OCI-LY7 (cell line): ENCODE measurements at regions not wholly inside any gene's neighbourhood (a gene's known extent, or its start where the extent isn't known, plus 50 kb on each side); places are given as distances from the start of the nearest gene placed in this dataset.

ENCODE experiments used
- BruUV-seq: library from RNA; stranded (reverse); fragments of 400-500 nt; replicated peaks from 2 replicates; lab custom pipeline; 2021; lab: Mats Ljungman, UMichigan
- CTCF ChIA-PET: fragments of 300-600 bp; sonication (Branson Sonifier 250); formaldehyde crosslinking; loops from one replicate; lab custom pipeline; 2022; ENCODE audit warnings: antibody characterized with exemption; ENCODE audit not compliant: unreplicated experiment; lab: Charles Lee
- POLR2A ChIA-PET: fragments of 300-600 bp; sonication (Branson Sonifier 250); formaldehyde crosslinking; loops from one replicate; lab custom pipeline; 2022; ENCODE audit warnings: antibody characterized with exemption; lab: Charles Lee
- DNase-seq: peaks from one replicate; pipeline ENCODE4 v3.0.0-alpha.2; 2015; ENCODE audit warnings: low spot score
- H2AFZ ChIP-seq: fragments of 200-600 bp; sonication (generic), shearing (Covaris generic); 2 replicates; pipeline ENCODE4 v1.6.1; 2014; ENCODE audit warnings: mild to moderate bottlenecking, antibody characterized with exemption, low read length, moderate library complexity
- H3K27ac ChIP-seq: fragments of 200-600 bp; sonication (generic); 2 replicates; pipeline ENCODE4 v1.5.1; 2014; ENCODE audit warnings: mixed run types, low read depth, mild to moderate bottlenecking, moderate library complexity, low read length, inconsistent platforms; ENCODE audit not compliant: poor library complexity, severe bottlenecking
- H3K36me3 ChIP-seq: fragments of 200-600 bp; sonication (generic); 2 replicates; pipeline ENCODE4 v1.6.1; 2014; ENCODE audit warnings: mild to moderate bottlenecking, antibody characterized with exemption, low read length, moderate library complexity, mixed read lengths; ENCODE audit not compliant: insufficient read depth
- H3K4me1 ChIP-seq: fragments of 200-600 bp; sonication (generic); 2 replicates; pipeline ENCODE4 v1.5.1; 2014; ENCODE audit warnings: mild to moderate bottlenecking, low read length; ENCODE audit not compliant: insufficient read depth, poor library complexity, severe bottlenecking
- H3K4me2 ChIP-seq: fragments of 200-600 bp; sonication (generic); 2 replicates; pipeline ENCODE4 v1.6.1; 2014; ENCODE audit warnings: mild to moderate bottlenecking, low read length
- H3K4me3 ChIP-seq: fragments of 200-600 bp; sonication (generic); 2 replicates; pipeline ENCODE4 v1.5.1; 2014; ENCODE audit warnings: mild to moderate bottlenecking, low read depth, low read length; ENCODE audit not compliant: poor library complexity, severe bottlenecking
- H3K79me2 ChIP-seq: fragments of 200-600 bp; sonication (generic); 2 replicates; pipeline ENCODE4 v1.6.1; 2016; ENCODE audit warnings: low read depth, mild to moderate bottlenecking, low read length, moderate library complexity, mixed read lengths; ENCODE audit not compliant: insufficient read depth
- H3K9me2 ChIP-seq: fragments of 200-600 bp; sonication (generic); 2 replicates; pipeline ENCODE4 v1.6.1; 2016; ENCODE audit warnings: mild to moderate bottlenecking, low read length, mixed read lengths; ENCODE audit not compliant: insufficient read depth
- H3K9me3 ChIP-seq: fragments of 200-600 bp; sonication (generic); 2 replicates; pipeline ENCODE4 v1.6.1; 2014; ENCODE audit warnings: mild to moderate bottlenecking, mixed run types, low read length, mixed read lengths
- H4K20me1 ChIP-seq: fragments of 200-600 bp; sonication (generic); 2 replicates; pipeline ENCODE4 v1.6.1; 2014; ENCODE audit warnings: mild to moderate bottlenecking, antibody characterized with exemption, low read length, moderate library complexity, mixed read lengths; ENCODE audit not compliant: insufficient read depth
- EZH2phosphoT487 ChIP-seq: fragments of 200-600 bp; sonication (generic); IDR thresholded peaks from 2 replicates; pipeline ENCODE4 v1.6.1; 2018; ENCODE audit warnings: low read depth, borderline replicate concordance, mild to moderate bottlenecking, mixed run types, antibody characterized with exemption, low read length, moderate library complexity, mixed read lengths
- intact Hi-C: fragments of 100-400 bp; cut with micrococcal nuclease; formaldehyde crosslinking; loops from one replicate; pipeline ENCODE4 v1.10.0; 2022; ENCODE audit not compliant: unreplicated experiment
- TF ChIP-seq, protein P1 (sequence below): fragments of 200-600 bp; sonication (generic); conservative IDR thresholded peaks from 2 replicates; pipeline ENCODE4 v1.5.1; 2014; ENCODE audit warnings: mild to moderate bottlenecking, antibody characterized with exemption, low read length, moderate library complexity, mixed read lengths

DNA sequence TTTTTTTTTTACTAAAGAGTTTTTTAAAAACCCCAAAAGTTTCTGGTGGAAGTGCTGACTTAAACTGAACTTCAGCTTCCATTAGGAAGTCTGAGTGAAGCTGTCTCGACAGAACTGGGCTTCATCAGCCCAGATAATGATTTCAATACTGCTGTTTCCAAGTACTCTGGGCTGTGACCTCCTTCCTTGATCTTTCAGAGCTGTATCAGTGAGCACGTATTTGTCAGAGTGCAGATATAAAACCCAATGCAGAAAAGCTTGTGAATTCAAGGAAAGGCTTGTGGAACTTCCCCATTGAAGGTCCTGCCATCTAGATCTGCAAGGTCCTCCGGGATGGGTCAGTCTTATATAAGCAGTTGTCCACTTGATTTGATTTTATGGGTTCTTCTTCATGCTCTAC is 50.1 kb upstream of the RGS21 start:
- H3K4me3 ChIP-seq = no peak overlapping the region
- no peaks in the 10 kb centered on the region for H3K9me2 ChIP-seq
- intact Hi-C loops = no loop called here
- no peaks in the 10 kb centered on the region for H4K20me1 ChIP-seq
- H3K4me2 ChIP-seq = no peak overlapping the region
- no peaks in the 10 kb centered on the region for H3K79me2 ChIP-seq
- no peaks in the 10 kb centered on the region for H3K9me3 ChIP-seq
- TF ChIP-seq, protein P1, sequence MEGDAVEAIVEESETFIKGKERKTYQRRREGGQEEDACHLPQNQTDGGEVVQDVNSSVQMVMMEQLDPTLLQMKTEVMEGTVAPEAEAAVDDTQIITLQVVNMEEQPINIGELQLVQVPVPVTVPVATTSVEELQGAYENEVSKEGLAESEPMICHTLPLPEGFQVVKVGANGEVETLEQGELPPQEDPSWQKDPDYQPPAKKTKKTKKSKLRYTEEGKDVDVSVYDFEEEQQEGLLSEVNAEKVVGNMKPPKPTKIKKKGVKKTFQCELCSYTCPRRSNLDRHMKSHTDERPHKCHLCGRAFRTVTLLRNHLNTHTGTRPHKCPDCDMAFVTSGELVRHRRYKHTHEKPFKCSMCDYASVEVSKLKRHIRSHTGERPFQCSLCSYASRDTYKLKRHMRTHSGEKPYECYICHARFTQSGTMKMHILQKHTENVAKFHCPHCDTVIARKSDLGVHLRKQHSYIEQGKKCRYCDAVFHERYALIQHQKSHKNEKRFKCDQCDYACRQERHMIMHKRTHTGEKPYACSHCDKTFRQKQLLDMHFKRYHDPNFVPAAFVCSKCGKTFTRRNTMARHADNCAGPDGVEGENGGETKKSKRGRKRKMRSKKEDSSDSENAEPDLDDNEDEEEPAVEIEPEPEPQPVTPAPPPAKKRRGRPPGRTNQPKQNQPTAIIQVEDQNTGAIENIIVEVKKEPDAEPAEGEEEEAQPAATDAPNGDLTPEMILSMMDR = no peak
- TF ChIP-seq EZH2phosphoT487 = no peak
- H3K4me1 ChIP-seq = no peaks in the 10 kb centered on the region
- no peaks in the 10 kb centered on the region for H3K36me3 ChIP-seq
- H2AFZ ChIP-seq = no peak overlapping the region
- BruUV-seq = no TSS peak
- POLR2A ChIA-PET = interaction anchor here (0.6 to 1.2 kb wide), 3 partner anchors 11 to 71 kb away, joined by 3 to 4 read pairs (median 3); no protein-coding TSS in a partner anchor
- H3K27ac ChIP-seq = no peak overlapping the region
- CTCF ChIA-PET = no interaction called here
- no peak for DNase-seq
